HepG2 (cell line): ENCODE measurements at regions not wholly inside any gene's neighbourhood (a gene's known extent, or its start where the extent isn't known, plus 50 kb on each side); places are given as distances from the start of the nearest gene placed in this dataset.

Source experiments
- ATAC-seq: fragments of 200-7000 bp; cut with Tn5 transposase; 3 replicates; pipeline ENCODE4 v1.9.1; 2020; ENCODE audit warnings: mild to moderate bottlenecking, moderate library complexity
- BruUV-seq: library from RNA; stranded (reverse); fragments of 400-500 nt; replicated peaks from 2 replicates; lab custom pipeline; 2021; lab: Mats Ljungman, UMichigan
- CTCF ChIA-PET: fragments of 300-600 bp; formaldehyde crosslinking; extraction: SDS; loops from one replicate; lab custom pipeline; 2021; ENCODE audit warnings: low total read pairs, inconsistent platforms, low intra/inter-chr PET ratio; lab: Yijun Ruan, JAX
- POLR2A ChIA-PET: fragments of 350-600 bp; sonication (Branson Sonifier 250); formaldehyde crosslinking; loops from one replicate; lab custom pipeline; 2020; ENCODE audit warnings: antibody characterized with exemption, inconsistent platforms; lab: Yijun Ruan, JAX
- DNase-seq: peaks from one replicate; pipeline ENCODE4 v3.0.0-alpha.2; 2015; ENCODE audit warnings: low spot score
- FAIRE-seq: peaks from 3 replicates; lab custom pipeline; 2011; peaks lifted over from hg19 to GRCh38; lab: Jason Lieb, UNC
- H2AFZ ChIP-seq: one replicate; pipeline ENCODE4 v1.6.1; 2011; ENCODE audit warnings: low read length, inconsistent platforms
- H3K27ac ChIP-seq: fragments of 300-600 bp; 3 replicates; pipeline ENCODE4 v1.8.0; 2011; ENCODE audit warnings: mixed run types, mild to moderate bottlenecking, mixed read lengths, low read length, inconsistent platforms; ENCODE audit not compliant: insufficient read depth; ENCODE audit errors: extremely low read length
- H3K27me3 ChIP-seq, 2 experiments: fragments of 200-600 bp in 1 of 2; 2 replicates in 1 of 2; 3 replicates in 1 of 2; pipeline versions ENCODE4 v1.6.0 to v1.8.0; 2011; ENCODE audit warnings: low read length in 2 of 2, mild to moderate bottlenecking in 2 of 2, moderate library complexity in 2 of 2, inconsistent platforms in 1 of 2; ENCODE audit not compliant: insufficient read depth in 2 of 2, control insufficient read depth in 1 of 2
- H3K36me3 ChIP-seq, 2 experiments: fragments of 200-600 bp in 1 of 2; replicated peaks in 1 of 2; 2 replicates in 1 of 2; 3 replicates in 1 of 2; pipeline versions ENCODE4 v1.5.1 to v1.8.0; 2011; ENCODE audit warnings: low read length in 2 of 2, inconsistent platforms in 1 of 2; ENCODE audit not compliant: insufficient read depth in 2 of 2, control insufficient read depth in 1 of 2
- H3K4me1 ChIP-seq: 2 replicates; pipeline ENCODE4 v1.5.1; 2012; ENCODE audit warnings: low read length, inconsistent platforms; ENCODE audit not compliant: insufficient read depth
- H3K4me2 ChIP-seq: 2 replicates; pipeline ENCODE4 v1.6.0; 2011; ENCODE audit warnings: low read depth, low read length, inconsistent platforms
- H3K4me3 ChIP-seq, 3 experiments: fragments of 200-600 bp in 1 of 3; sonication (generic), shearing (Covaris generic) in 1 of 3; replicated peaks in 1 of 3; 2 replicates each; pipeline ENCODE4 v1.5.1; 2011 to 2016; ENCODE audit warnings: low read length in 3 of 3, inconsistent platforms in 2 of 3, low read depth in 2 of 3, mild to moderate bottlenecking in 2 of 3, control low read depth in 1 of 3, mixed read lengths in 1 of 3; ENCODE audit not compliant: insufficient read depth in 1 of 3
- H3K79me2 ChIP-seq: one replicate; pipeline ENCODE4 v1.6.1; 2011; ENCODE audit warnings: low read length, inconsistent platforms; ENCODE audit not compliant: insufficient read depth
- H3K9ac ChIP-seq: 2 replicates; pipeline ENCODE4 v1.6.0; 2011; ENCODE audit warnings: mild to moderate bottlenecking, low read depth, low read length, inconsistent platforms; ENCODE audit not compliant: insufficient read depth
- H3K9me3 ChIP-seq: 2 replicates; pipeline ENCODE4 v1.5.1; 2012; ENCODE audit warnings: mild to moderate bottlenecking, low read length
- H4K20me1 ChIP-seq: 2 replicates; pipeline ENCODE4 v1.6.0; 2011; ENCODE audit warnings: inconsistent platforms, mild to moderate bottlenecking, low read length, moderate library complexity; ENCODE audit not compliant: insufficient read depth
- HNRNPUL1 ChIP-seq: fragments of 200-400 bp; formaldehyde crosslinking; IDR thresholded peaks from 2 replicates; pipeline ENCODE4 v1.6.1; 2017; ENCODE audit warnings: low read depth, mild to moderate bottlenecking, low read length, moderate library complexity
- HOXA7 ChIP-seq: sonication (generic); formaldehyde crosslinking; IDR thresholded peaks from 2 replicates; pipeline ENCODE4 v1.8.1; 2022; ENCODE audit warnings: mild to moderate bottlenecking, missing genetic modification reagents, moderate library complexity
- KLF6 ChIP-seq: IDR thresholded peaks from 2 replicates; pipeline ENCODE4 v1.8.0; 2016; ENCODE audit warnings: missing biosample characterization, missing genetic modification reagents
- ZBTB7B ChIP-seq: sonication (generic); formaldehyde crosslinking; IDR thresholded peaks from 2 replicates; pipeline ENCODE4 v1.4.0; 2020; ENCODE audit warnings: missing genetic modification reagents
- ZNF136 ChIP-seq: sonication (generic); formaldehyde crosslinking; IDR thresholded peaks from 2 replicates; pipeline ENCODE4 v1.8.1; 2022; ENCODE audit warnings: low read depth, mild to moderate bottlenecking, moderate library complexity, missing genetic modification reagents
- ZNF232 ChIP-seq: sonication (generic); formaldehyde crosslinking; IDR thresholded peaks from 2 replicates; pipeline ENCODE4 v1.4.0; 2020; ENCODE audit warnings: missing genetic modification reagents, borderline replicate concordance
- ZNF570 ChIP-seq: sonication (generic); formaldehyde crosslinking; IDR thresholded peaks from 2 replicates; pipeline ENCODE4 v1.4.0; 2020; ENCODE audit warnings: mild to moderate bottlenecking, missing genetic modification reagents, borderline replicate concordance
- ZNF75D ChIP-seq: sonication (generic); formaldehyde crosslinking; IDR thresholded peaks from 2 replicates; pipeline ENCODE4 v1.8.1; 2023; ENCODE audit warnings: missing genetic modification reagents, mild to moderate bottlenecking, borderline replicate concordance
- ZNF766 ChIP-seq: sonication (generic); formaldehyde crosslinking; IDR thresholded peaks from 2 replicates; pipeline ENCODE4 v1.5.0; 2020; ENCODE audit warnings: missing genetic modification reagents, borderline replicate concordance
- WGBS: methylation state at CpG from one replicate; pipeline ENCODE4 v1.1.6; 2017; ENCODE audit warnings: low lambda C conversion rate; 5-methylcytosine and 5-hydroxymethylcytosine counted together
- in situ Hi-C: cut with HindIII; loops from 2 replicates; pipeline ENCODE4 v1.10.0; 2017; ENCODE audit warnings: low pct_unique_long_range_greater_than_20kb; ENCODE audit not compliant: extremely low pct_ligation_motif_present
- intact Hi-C: fragments of 100-400 bp; cut with micrococcal nuclease; formaldehyde crosslinking; loops from one replicate; pipeline ENCODE4 v1.10.0; 2022; ENCODE audit not compliant: unreplicated experiment
- TF ChIP-seq, protein P1 (sequence below): sonication (generic); formaldehyde crosslinking; IDR thresholded peaks from 2 replicates; pipeline ENCODE4 v1.4.0; 2020; ENCODE audit warnings: mild to moderate bottlenecking, missing genetic modification reagents
- TF ChIP-seq, protein P2 (sequence below): sonication (generic); formaldehyde crosslinking; IDR thresholded peaks from 2 replicates; pipeline ENCODE4 v1.5.0; 2020; ENCODE audit warnings: missing genetic modification reagents
- TF ChIP-seq, protein P3 (sequence below): sonication (generic); formaldehyde crosslinking; IDR thresholded peaks from 2 replicates; pipeline ENCODE4 v1.4.0; 2020; ENCODE audit warnings: missing genetic modification reagents
- TF ChIP-seq, protein P4 (sequence below): sonication (generic); formaldehyde crosslinking; IDR thresholded peaks from 2 replicates; pipeline ENCODE4 v1.5.0; 2020; ENCODE audit warnings: missing genetic modification reagents
- TF ChIP-seq, protein P5 (sequence below): sonication (generic); formaldehyde crosslinking; IDR thresholded peaks from 2 replicates; pipeline ENCODE4 v1.4.0; 2020; ENCODE audit warnings: missing genetic modification reagents, borderline replicate concordance
- TF ChIP-seq, protein P6 (sequence below): sonication (generic); formaldehyde crosslinking; IDR thresholded peaks from 2 replicates; pipeline ENCODE4 v1.9.0; 2021; ENCODE audit warnings: missing genetic modification reagents, mild to moderate bottlenecking, borderline replicate concordance

DNA sequence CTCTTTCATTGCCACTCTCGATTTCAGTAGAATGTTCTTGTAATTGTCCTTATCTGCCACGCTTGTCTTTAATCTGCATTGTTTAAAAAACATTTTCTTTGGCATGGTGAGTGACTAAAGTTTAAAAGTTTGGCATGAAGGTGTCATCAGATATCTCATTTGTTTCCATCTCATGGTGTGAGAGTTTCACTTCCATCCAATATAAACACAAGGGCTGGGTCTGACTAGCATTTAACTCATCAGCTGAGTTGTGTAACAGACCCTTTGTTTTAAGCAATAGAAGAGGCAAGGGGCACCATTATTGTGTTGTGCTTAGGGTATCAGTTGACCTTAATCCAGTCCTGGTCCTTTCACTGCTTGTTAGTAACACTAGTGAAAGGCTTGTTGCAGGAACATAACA is 49.9 kb upstream of the IL12A start:
- intact Hi-C loops (no loop called here), in situ Hi-C loops (no loop called here)
- Histone ChIP-seq H3K9me3 (peaks cover 16% of the 10 kb centered on the region), H3K79me2 (no peaks in the 10 kb centered on the region), H4K20me1 (no peaks in the 10 kb centered on the region), H3K27me3 (no peaks in the 10 kb centered on the region), H3K9ac (no peak overlapping the region), H2AFZ (no peak overlapping the region), H3K4me1 (no peaks in the 10 kb centered on the region), H3K36me3 (no peaks in the 10 kb centered on the region), H3K4me2 (no peak overlapping the region), H3K4me3 (no peak overlapping the region), H3K27ac (no peak overlapping the region)
- POLR2A ChIA-PET: no interaction called here
- no peak for ATAC-seq
- FAIRE-seq: no peak
- BruUV-seq: no TSS peak
- no peak for DNase-seq
- WGBS: 0% methylated on average over 2 of the region's 2 CpGs
- CTCF ChIA-PET: no interaction called here
- no peak for TF ChIP-seq KLF6 (CRISPR knock-in tag)
- TF ChIP-seq, protein P1, sequence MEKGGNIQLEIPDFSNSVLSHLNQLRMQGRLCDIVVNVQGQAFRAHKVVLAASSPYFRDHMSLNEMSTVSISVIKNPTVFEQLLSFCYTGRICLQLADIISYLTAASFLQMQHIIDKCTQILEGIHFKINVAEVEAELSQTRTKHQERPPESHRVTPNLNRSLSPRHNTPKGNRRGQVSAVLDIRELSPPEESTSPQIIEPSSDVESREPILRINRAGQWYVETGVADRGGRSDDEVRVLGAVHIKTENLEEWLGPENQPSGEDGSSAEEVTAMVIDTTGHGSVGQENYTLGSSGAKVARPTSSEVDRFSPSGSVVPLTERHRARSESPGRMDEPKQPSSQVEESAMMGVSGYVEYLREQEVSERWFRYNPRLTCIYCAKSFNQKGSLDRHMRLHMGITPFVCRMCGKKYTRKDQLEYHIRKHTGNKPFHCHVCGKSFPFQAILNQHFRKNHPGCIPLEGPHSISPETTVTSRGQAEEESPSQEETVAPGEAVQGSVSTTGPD: no peak
- TF ChIP-seq ZNF570: no peak
- TF ChIP-seq, protein P2, sequence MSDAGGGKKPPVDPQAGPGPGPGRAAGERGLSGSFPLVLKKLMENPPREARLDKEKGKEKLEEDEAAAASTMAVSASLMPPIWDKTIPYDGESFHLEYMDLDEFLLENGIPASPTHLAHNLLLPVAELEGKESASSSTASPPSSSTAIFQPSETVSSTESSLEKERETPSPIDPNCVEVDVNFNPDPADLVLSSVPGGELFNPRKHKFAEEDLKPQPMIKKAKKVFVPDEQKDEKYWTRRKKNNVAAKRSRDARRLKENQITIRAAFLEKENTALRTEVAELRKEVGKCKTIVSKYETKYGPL (CRISPR knock-in tag): no peak
- TF ChIP-seq ZNF766 (CRISPR knock-in tag): no peak
- no peak for TF ChIP-seq ZNF136 (CRISPR knock-in tag)
- TF ChIP-seq, protein P3, sequence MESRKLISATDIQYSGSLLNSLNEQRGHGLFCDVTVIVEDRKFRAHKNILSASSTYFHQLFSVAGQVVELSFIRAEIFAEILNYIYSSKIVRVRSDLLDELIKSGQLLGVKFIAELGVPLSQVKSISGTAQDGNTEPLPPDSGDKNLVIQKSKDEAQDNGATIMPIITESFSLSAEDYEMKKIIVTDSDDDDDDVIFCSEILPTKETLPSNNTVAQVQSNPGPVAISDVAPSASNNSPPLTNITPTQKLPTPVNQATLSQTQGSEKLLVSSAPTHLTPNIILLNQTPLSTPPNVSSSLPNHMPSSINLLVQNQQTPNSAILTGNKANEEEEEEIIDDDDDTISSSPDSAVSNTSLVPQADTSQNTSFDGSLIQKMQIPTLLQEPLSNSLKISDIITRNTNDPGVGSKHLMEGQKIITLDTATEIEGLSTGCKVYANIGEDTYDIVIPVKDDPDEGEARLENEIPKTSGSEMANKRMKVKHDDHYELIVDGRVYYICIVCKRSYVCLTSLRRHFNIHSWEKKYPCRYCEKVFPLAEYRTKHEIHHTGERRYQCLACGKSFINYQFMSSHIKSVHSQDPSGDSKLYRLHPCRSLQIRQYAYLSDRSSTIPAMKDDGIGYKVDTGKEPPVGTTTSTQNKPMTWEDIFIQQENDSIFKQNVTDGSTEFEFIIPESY: no peak
- no peak for TF ChIP-seq ZBTB7B (CRISPR knock-in tag)
- TF ChIP-seq HOXA7 (CRISPR knock-in tag): no peak
- TF ChIP-seq, protein P4, sequence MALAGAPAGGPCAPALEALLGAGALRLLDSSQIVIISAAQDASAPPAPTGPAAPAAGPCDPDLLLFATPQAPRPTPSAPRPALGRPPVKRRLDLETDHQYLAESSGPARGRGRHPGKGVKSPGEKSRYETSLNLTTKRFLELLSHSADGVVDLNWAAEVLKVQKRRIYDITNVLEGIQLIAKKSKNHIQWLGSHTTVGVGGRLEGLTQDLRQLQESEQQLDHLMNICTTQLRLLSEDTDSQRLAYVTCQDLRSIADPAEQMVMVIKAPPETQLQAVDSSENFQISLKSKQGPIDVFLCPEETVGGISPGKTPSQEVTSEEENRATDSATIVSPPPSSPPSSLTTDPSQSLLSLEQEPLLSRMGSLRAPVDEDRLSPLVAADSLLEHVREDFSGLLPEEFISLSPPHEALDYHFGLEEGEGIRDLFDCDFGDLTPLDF: no peak
- no peak for TF ChIP-seq HNRNPUL1
- TF ChIP-seq ZNF75D (CRISPR knock-in tag): no peak
- no peak for TF ChIP-seq ZNF232 (CRISPR knock-in tag)
- TF ChIP-seq, protein P5, sequence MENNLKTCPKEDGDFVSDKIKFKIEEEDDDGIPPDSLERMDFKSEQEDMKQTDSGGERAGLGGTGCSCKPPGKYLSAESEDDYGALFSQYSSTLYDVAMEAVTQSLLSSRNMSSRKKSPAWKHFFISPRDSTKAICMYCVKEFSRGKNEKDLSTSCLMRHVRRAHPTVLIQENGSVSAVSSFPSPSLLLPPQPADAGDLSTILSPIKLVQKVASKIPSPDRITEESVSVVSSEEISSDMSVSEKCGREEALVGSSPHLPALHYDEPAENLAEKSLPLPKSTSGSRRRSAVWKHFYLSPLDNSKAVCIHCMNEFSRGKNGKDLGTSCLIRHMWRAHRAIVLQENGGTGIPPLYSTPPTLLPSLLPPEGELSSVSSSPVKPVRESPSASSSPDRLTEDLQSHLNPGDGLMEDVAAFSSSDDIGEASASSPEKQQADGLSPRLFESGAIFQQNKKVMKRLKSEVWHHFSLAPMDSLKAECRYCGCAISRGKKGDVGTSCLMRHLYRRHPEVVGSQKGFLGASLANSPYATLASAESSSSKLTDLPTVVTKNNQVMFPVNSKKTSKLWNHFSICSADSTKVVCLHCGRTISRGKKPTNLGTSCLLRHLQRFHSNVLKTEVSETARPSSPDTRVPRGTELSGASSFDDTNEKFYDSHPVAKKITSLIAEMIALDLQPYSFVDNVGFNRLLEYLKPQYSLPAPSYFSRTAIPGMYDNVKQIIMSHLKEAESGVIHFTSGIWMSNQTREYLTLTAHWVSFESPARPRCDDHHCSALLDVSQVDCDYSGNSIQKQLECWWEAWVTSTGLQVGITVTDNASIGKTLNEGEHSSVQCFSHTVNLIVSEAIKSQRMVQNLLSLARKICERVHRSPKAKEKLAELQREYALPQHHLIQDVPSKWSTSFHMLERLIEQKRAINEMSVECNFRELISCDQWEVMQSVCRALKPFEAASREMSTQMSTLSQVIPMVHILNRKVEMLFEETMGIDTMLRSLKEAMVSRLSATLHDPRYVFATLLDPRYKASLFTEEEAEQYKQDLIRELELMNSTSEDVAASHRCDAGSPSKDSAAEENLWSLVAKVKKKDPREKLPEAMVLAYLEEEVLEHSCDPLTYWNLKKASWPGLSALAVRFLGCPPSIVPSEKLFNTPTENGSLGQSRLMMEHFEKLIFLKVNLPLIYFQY: no peak
- TF ChIP-seq, protein P6, sequence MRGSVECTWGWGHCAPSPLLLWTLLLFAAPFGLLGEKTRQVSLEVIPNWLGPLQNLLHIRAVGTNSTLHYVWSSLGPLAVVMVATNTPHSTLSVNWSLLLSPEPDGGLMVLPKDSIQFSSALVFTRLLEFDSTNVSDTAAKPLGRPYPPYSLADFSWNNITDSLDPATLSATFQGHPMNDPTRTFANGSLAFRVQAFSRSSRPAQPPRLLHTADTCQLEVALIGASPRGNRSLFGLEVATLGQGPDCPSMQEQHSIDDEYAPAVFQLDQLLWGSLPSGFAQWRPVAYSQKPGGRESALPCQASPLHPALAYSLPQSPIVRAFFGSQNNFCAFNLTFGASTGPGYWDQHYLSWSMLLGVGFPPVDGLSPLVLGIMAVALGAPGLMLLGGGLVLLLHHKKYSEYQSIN: no peak
